ENCODE measurements at regions not wholly inside any gene's neighbourhood (a gene's known extent, or its start where the extent isn't known, plus 50 kb on each side); places are given as distances from the start of the nearest gene placed in this dataset.

DNA sequence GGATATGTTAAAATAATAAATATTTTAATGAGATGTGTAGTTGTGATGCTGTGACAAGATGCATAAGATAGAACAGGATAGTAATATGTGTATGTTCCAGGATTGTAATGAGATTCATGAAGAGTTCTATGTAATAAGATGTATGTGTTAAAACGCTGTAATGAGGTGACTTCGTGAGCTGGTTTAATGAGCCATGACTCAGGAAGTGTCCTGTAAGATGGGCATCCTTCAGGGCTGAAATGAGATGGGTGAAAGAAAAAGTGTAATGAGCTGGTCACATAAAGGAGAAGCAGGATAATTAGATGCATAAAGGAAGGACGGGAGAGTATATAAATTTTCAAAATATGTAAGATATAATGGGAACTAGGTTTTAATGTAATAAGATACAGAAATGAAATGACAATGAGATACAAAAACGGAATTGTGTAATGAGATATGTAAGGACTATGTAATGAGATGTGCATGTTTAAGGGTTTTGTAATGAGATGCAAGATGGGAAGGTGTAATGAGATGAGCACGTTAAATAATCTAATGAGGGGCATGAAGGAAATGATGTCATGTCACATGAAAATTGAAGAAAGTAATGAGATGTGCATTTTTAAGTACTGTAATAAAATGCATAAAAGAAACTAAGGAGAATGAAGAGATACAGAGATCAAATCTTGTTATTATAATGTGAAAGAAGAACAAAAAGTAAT is 524.8 kb upstream of the STXBP6 start:
- TF ChIP-seq, protein P1, sequence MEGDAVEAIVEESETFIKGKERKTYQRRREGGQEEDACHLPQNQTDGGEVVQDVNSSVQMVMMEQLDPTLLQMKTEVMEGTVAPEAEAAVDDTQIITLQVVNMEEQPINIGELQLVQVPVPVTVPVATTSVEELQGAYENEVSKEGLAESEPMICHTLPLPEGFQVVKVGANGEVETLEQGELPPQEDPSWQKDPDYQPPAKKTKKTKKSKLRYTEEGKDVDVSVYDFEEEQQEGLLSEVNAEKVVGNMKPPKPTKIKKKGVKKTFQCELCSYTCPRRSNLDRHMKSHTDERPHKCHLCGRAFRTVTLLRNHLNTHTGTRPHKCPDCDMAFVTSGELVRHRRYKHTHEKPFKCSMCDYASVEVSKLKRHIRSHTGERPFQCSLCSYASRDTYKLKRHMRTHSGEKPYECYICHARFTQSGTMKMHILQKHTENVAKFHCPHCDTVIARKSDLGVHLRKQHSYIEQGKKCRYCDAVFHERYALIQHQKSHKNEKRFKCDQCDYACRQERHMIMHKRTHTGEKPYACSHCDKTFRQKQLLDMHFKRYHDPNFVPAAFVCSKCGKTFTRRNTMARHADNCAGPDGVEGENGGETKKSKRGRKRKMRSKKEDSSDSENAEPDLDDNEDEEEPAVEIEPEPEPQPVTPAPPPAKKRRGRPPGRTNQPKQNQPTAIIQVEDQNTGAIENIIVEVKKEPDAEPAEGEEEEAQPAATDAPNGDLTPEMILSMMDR (IDR thresholded peaks at IDR 0.05; ENCODE audit: borderline replicate concordance, control extremely low read depth, extremely low read depth, insufficient read depth, missing control alignments): no peak
- in situ Hi-C loops (cut with MboI; ENCODE audit: low sequenced_read_pairs, unreplicated experiment): no loop called here
- no peak for DNase-seq (ENCODE audit: low spot score)

DNA sequence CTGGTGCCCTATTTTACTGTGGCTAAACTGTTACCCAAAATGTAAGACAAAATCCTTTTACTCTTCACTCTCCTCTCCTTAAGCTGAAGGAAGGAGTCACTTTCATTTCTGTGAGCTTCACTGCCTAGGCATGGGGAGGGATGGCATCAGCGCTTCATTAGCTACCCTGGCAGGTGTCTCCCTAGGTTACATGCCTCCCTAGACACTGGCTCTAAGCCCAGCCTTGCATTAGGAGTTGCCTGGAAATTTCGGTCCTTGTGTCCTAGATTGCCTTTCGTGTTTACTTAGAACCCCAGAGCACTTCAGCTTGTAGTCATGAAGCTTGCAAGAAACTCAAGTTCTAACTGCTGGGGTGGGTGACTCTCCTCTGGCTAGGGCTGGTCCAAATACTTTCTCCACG is 520.5 kb upstream of the STXBP6 start:
- in situ Hi-C loops (cut with MboI; ENCODE audit: low sequenced_read_pairs, unreplicated experiment): no loop called here
- DNase-seq (ENCODE audit: low spot score): no peak
- TF ChIP-seq, protein P1 (IDR thresholded peaks at IDR 0.05; ENCODE audit: borderline replicate concordance, control extremely low read depth, extremely low read depth, insufficient read depth, missing control alignments): no peak

DNA sequence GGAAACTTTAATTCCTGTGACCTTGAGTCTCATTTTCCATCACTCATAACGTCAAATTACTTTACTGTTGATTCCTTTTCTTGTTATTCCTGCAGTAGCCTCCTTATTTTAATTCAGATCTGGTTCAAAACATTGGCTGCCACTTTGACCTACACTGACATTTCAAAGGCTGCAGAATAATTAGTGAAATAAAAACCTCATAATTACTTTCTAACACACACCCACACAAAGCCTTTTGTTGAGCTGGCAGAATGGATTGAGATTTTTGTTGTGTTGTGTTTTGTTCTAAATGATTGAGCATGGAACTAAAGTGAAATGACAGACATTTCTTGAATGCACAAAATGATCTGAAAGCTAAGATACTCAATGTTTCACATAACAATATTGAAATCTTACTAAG is 507.5 kb upstream of the STXBP6 start:
- in situ Hi-C loops (cut with MboI; ENCODE audit: low sequenced_read_pairs, unreplicated experiment): no loop called here
- DNase-seq (ENCODE audit: low spot score): no peak
- TF ChIP-seq, protein P1 (IDR thresholded peaks at IDR 0.05; ENCODE audit: borderline replicate concordance, control extremely low read depth, extremely low read depth, insufficient read depth, missing control alignments): no peak

DNA sequence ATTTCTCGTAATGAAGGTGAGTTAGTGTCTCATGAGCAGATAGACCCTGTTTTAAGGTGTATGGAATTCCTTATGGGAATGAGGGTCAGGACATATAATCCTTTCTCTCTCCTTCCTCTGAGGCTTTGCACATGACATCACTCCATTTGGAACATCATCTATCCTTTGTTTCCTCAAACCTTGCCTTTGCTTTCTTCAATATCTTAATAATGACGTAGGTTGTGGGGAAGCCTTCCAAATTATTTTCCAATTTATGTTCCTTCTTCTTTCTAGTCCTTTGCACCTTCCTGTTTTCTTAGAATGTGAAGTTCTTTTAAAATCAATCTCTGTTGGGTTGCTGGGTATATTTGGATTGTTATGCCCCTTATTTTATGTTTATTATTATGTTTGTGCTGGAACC is 502.9 kb upstream of the STXBP6 start:
- TF ChIP-seq, protein P1 (IDR thresholded peaks at IDR 0.05; ENCODE audit: borderline replicate concordance, control extremely low read depth, extremely low read depth, insufficient read depth, missing control alignments): no peak
- in situ Hi-C loops (cut with MboI; ENCODE audit: low sequenced_read_pairs, unreplicated experiment): no loop called here

DNA sequence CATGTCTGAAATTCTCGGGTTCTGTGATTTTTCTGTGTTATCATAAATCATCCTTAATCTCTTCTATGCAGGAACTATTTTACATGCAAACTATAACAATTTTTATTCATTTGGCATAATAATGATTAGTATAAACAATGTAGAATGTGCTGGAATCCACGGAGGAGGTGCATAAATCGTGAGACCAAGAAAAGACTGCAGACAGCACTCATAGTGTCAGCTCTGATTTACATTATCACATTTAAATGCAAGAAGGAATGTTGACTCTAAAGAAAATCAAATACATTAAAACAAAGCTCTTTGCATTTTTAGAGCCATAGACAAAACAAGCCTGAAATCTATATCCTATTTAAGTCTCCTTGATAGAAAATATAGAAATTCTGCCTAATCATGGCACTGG is 501.7 kb upstream of the STXBP6 start:
- in situ Hi-C loops (cut with MboI; ENCODE audit: low sequenced_read_pairs, unreplicated experiment): no loop called here
- TF ChIP-seq, protein P1 (IDR thresholded peaks at IDR 0.05; ENCODE audit: borderline replicate concordance, control extremely low read depth, extremely low read depth, insufficient read depth, missing control alignments): no peak
- DNase-seq (ENCODE audit: low spot score): no peak

More for the DNA sequence above, 502.9 kb upstream of the STXBP6 start:
- no peak for DNase-seq (ENCODE audit: low spot score)

DNA sequence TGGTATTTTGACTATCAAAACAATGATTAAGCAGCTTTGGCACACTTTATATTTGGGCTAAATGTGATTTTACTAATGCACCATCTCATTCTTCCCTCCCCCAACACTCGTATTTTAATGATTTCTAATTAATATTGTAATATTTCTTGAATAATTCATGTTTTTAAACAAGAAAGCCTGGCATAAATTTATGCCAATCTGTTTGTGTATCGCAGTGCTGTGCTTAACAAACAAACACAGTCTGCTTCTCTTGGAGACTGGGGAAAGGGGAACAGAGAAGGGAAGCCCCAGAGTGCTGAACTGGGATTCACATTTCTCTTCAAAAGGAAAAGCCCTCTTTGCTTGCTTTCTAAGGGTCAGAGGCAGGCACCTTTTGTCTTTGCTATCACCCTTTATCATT is 496.9 kb upstream of the STXBP6 start:
- no peak for DNase-seq (ENCODE audit: low spot score)
- TF ChIP-seq, protein P1 (IDR thresholded peaks at IDR 0.05; ENCODE audit: borderline replicate concordance, control extremely low read depth, extremely low read depth, insufficient read depth, missing control alignments): no peak
- in situ Hi-C loops (cut with MboI; ENCODE audit: low sequenced_read_pairs, unreplicated experiment): no loop called here
